ENCODE measurements at regions not wholly inside any gene's neighbourhood (a gene's known extent, or its start where the extent isn't known, plus 50 kb on each side); places are given as distances from the start of the nearest gene placed in this dataset.

DNA sequence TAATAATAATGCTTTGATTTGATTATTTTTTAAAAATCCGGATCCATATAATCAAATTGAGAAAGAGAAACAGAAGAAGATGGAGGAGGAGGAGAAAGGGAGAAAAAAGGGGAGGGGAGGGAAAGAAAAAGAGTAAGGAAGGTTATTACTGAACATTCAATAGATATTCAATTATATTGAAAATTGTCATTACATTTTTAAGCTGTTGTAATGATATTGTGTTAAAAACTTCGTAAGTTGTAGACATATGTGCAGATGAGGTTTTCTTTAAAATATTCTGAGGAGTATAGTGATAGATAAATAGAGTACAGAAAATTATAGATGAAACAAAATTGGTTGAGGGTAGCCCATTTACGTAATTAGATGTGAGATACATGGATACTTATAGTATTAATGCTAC, 933.0 kb upstream of the PHF14 start:
- TF ChIP-seq, protein P1, sequence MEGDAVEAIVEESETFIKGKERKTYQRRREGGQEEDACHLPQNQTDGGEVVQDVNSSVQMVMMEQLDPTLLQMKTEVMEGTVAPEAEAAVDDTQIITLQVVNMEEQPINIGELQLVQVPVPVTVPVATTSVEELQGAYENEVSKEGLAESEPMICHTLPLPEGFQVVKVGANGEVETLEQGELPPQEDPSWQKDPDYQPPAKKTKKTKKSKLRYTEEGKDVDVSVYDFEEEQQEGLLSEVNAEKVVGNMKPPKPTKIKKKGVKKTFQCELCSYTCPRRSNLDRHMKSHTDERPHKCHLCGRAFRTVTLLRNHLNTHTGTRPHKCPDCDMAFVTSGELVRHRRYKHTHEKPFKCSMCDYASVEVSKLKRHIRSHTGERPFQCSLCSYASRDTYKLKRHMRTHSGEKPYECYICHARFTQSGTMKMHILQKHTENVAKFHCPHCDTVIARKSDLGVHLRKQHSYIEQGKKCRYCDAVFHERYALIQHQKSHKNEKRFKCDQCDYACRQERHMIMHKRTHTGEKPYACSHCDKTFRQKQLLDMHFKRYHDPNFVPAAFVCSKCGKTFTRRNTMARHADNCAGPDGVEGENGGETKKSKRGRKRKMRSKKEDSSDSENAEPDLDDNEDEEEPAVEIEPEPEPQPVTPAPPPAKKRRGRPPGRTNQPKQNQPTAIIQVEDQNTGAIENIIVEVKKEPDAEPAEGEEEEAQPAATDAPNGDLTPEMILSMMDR (IDR thresholded peaks at IDR 0.05; ENCODE audit: poor library complexity, severe bottlenecking), result no peak
- no peak for TF ChIP-seq EZH2 (IDR thresholded peaks at IDR 0.05; ENCODE audit: borderline replicate concordance, insufficient read depth, low read length, poor library complexity, severe bottlenecking)
- TF ChIP-seq, protein P2, sequence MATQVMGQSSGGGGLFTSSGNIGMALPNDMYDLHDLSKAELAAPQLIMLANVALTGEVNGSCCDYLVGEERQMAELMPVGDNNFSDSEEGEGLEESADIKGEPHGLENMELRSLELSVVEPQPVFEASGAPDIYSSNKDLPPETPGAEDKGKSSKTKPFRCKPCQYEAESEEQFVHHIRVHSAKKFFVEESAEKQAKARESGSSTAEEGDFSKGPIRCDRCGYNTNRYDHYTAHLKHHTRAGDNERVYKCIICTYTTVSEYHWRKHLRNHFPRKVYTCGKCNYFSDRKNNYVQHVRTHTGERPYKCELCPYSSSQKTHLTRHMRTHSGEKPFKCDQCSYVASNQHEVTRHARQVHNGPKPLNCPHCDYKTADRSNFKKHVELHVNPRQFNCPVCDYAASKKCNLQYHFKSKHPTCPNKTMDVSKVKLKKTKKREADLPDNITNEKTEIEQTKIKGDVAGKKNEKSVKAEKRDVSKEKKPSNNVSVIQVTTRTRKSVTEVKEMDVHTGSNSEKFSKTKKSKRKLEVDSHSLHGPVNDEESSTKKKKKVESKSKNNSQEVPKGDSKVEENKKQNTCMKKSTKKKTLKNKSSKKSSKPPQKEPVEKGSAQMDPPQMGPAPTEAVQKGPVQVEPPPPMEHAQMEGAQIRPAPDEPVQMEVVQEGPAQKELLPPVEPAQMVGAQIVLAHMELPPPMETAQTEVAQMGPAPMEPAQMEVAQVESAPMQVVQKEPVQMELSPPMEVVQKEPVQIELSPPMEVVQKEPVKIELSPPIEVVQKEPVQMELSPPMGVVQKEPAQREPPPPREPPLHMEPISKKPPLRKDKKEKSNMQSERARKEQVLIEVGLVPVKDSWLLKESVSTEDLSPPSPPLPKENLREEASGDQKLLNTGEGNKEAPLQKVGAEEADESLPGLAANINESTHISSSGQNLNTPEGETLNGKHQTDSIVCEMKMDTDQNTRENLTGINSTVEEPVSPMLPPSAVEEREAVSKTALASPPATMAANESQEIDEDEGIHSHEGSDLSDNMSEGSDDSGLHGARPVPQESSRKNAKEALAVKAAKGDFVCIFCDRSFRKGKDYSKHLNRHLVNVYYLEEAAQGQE (IDR thresholded peaks at IDR 0.05; ENCODE audit: borderline replicate concordance), result no peak

Data from neural cell (in vitro differentiated cells).